ENCODE measurements at regions not wholly inside any gene's neighbourhood (a gene's known extent, or its start where the extent isn't known, plus 50 kb on each side); places are given as distances from the start of the nearest gene placed in this dataset.

- TF ChIP-seq CTCF (IDR thresholded peaks at IDR 0.05 in 2 of 3, conservative IDR thresholded peaks at IDR 0.05 in 1 of 3; ENCODE audit: borderline replicate concordance in 1 of 3, insufficient read depth in 1 of 3, low read depth in 2 of 3, low read length in 2 of 3) (peak; percentile 43 to 59 (median 55); a peak in 5 of 6 replicates), ELF1 (IDR thresholded peaks at IDR 0.05; ENCODE audit: borderline replicate concordance, low read depth) (no peak), EZH2 (IDR thresholded peaks at IDR 0.05) (no peak), POLR2A (IDR thresholded peaks at IDR 0.05; ENCODE audit: borderline replicate concordance, extremely low read depth, insufficient read depth, insufficient read length) (no peak), REST (IDR thresholded peaks at IDR 0.05; ENCODE audit: low read depth) (no peak), POLR2AphosphoS5 (IDR thresholded peaks at IDR 0.05; ENCODE audit: low read depth, low read length) (no peak), RAD21 (IDR thresholded peaks at IDR 0.05; ENCODE audit: low read depth) (peak; percentile 70), TCF7L2 (IDR thresholded peaks at IDR 0.05; ENCODE audit: borderline replicate concordance, extremely low read depth, insufficient read depth, insufficient read length) (no peak), MAX (IDR thresholded peaks at IDR 0.05) (no peak), EGR1 (IDR thresholded peaks at IDR 0.05; ENCODE audit: low read depth) (no peak), YY1 (IDR thresholded peaks at IDR 0.05; ENCODE audit: extremely low read depth, insufficient replicate concordance, low read depth, low read length) (no peak)
Measured at GRCh38 chr14:104293851-104294627, 155.7 kb downstream of the KIF26A start.
